ENCODE measurements at regions not wholly inside any gene's neighbourhood (a gene's known extent, or its start where the extent isn't known, plus 50 kb on each side); places are given as distances from the start of the nearest gene placed in this dataset.

GRCh38 chr3:81045246-81045645 is 716.2 kb downstream of the GBE1 start:
- intact Hi-C loops (cut with DNase I; ENCODE audit: low total_unique reads), result no loop called here
- no peak overlapping the region for H3K4me3 ChIP-seq (ENCODE audit: low read depth, poor library complexity, severe bottlenecking)
- no peak for DNase-seq (ENCODE audit: low spot score in 2 of 2)
- 88 to 93% methylated on average over 2 of the region's 2 CpGs for WGBS, 2 donors
- TF ChIP-seq POLR2A (IDR thresholded peaks at IDR 0.05) (no peak), CTCF (IDR thresholded peaks at IDR 0.05) (no peak)

GRCh38 chr3:81043660-81044199 is 717.7 kb downstream of the GBE1 start:
- TF ChIP-seq CTCF (IDR thresholded peaks at IDR 0.05) (no peak), POLR2A (IDR thresholded peaks at IDR 0.05) (no peak)
- 51 to 58% methylated on average over 3 of the region's 3 CpGs for WGBS, 2 donors
- intact Hi-C loops (cut with DNase I; ENCODE audit: low total_unique reads), result no loop called here
- DNase-seq (ENCODE audit: low spot score in 2 of 2), result no peak
- H3K4me3 ChIP-seq (ENCODE audit: low read depth, poor library complexity, severe bottlenecking), result no peak overlapping the region

- TF ChIP-seq CTCF (IDR thresholded peaks at IDR 0.05) (no peak), POLR2A (IDR thresholded peaks at IDR 0.05) (no peak)
- 60 to 73% methylated on average over 2 of the region's 2 CpGs for WGBS, 2 donors
- DNase-seq (ENCODE audit: low spot score in 2 of 2), result no peak
- intact Hi-C loops (cut with DNase I; ENCODE audit: low total_unique reads), result no loop called here
- H3K4me3 ChIP-seq (ENCODE audit: low read depth, poor library complexity, severe bottlenecking), result no peak overlapping the region
These were observed 718.4 kb downstream of the GBE1 start for GRCh38 chr3:81043009-81043408.

GRCh38 chr3:81041331-81041730 is 720.1 kb downstream of the GBE1 start:
- intact Hi-C loops (cut with DNase I; ENCODE audit: low total_unique reads), result no loop called here
- TF ChIP-seq CTCF (IDR thresholded peaks at IDR 0.05), result no peak
- TF ChIP-seq POLR2A (IDR thresholded peaks at IDR 0.05), result no peak
- 52 to 61% methylated on average over 2 of the region's 2 CpGs for WGBS, 2 donors
- no peak overlapping the region for H3K4me3 ChIP-seq (ENCODE audit: low read depth, poor library complexity, severe bottlenecking)
- no peak for DNase-seq (ENCODE audit: low spot score in 2 of 2)

DNA sequence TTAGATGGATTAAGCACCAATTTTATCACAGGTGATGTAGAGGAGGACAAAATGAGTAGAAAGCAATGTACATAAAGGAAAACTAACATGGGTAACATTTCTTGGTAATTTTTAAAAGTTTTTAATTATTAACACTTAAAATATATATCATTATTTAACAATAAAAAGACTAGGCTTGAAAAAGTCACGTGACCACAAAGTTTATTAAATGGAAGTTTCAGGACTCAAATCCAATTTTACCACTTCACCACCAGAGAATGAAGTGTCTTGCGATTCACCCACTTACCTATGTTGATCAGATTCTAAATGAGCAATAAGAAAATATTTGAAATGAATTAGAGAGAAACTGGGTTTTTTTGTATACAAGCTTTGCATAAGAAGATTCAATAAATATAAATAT is 721.3 kb downstream of the GBE1 start:
- 85 to 91% methylated on average over 2 of the region's 2 CpGs for whole genome bisulfite sequencing, 2 donors
- intact Hi-C loops (cut with DNase I; ENCODE audit: low total_unique reads), result no loop called here
- H3K4me3 ChIP-seq (ENCODE audit: low read depth, poor library complexity, severe bottlenecking), result no peak overlapping the region
- no peak for DNase-seq (ENCODE audit: low spot score in 2 of 2)
- TF ChIP-seq CTCF (IDR thresholded peaks at IDR 0.05), result no peak
- TF ChIP-seq POLR2A (IDR thresholded peaks at IDR 0.05), result no peak

DNA sequence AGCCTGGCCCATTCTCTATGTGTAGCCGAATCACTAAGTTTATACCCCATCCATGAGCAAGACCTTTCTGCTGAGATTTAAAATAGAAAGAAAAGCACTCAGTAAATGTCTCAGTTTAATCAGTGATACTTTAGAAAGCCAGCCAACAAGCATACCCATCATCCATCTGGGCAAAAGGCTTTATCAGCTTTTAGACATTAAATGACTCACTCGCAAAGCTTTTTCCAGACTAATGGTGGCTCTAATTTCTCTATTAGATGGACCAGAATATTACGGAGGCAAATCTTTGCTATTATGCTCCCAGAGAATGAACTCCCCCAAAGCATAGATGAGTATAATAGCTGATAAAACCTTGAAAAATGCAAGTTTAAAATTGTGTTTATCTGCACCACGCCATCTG is 727.8 kb downstream of the GBE1 start:
- TF ChIP-seq CTCF (IDR thresholded peaks at IDR 0.05) (no peak), POLR2A (IDR thresholded peaks at IDR 0.05) (no peak)
- DNase-seq (ENCODE audit: low spot score in 2 of 2), result no peak
- intact Hi-C loops (cut with DNase I; ENCODE audit: low total_unique reads), result no loop called here
- no peak overlapping the region for H3K4me3 ChIP-seq (ENCODE audit: low read depth, poor library complexity, severe bottlenecking)
- WGBS, 2 donors, result 86 to 90% methylated on average over 4 of the region's 4 CpGs
